Dendritic cell treated with granulocyte-macrophage colony-stimulating factor and Interleukin-4, amounts not matched to agents 40 ng/mL and 50 ng/mL, for 4 days (primary cell): ENCODE measurements at regions not wholly inside any gene's neighbourhood (a gene's known extent, or its start where the extent isn't known, plus 50 kb on each side); places are given as distances from the start of the nearest gene placed in this dataset.
"Not testable (repeated sequence)": the region's sequence is repeated elsewhere in the genome, so short reads cannot be mapped to it uniquely, and the experiment has no call there.

Experiments
- H3K27ac Mint-ChIP-seq: one replicate; pipeline ENCODE4 v1.8.0; 2022; ENCODE audit warnings: mild to moderate bottlenecking, mixed read lengths
- H3K27me3 Mint-ChIP-seq: one replicate; pipeline ENCODE4 v1.8.0; 2022; ENCODE audit warnings: mild to moderate bottlenecking, mixed read lengths
- H3K36me3 Mint-ChIP-seq: one replicate; pipeline ENCODE4 v1.8.0; 2022; ENCODE audit warnings: low read depth, mixed read lengths
- H3K4me1 Mint-ChIP-seq: one replicate; pipeline ENCODE4 v1.8.0; 2022; ENCODE audit warnings: low read depth, mixed read lengths
- H3K4me3 Mint-ChIP-seq: one replicate; pipeline ENCODE4 v1.8.0; 2022; ENCODE audit warnings: mild to moderate bottlenecking, moderate library complexity, mixed read lengths
- H3K9me3 Mint-ChIP-seq: one replicate; pipeline ENCODE4 v1.8.0; 2022; ENCODE audit warnings: mixed read lengths
- intact Hi-C: fragments of 100-400 bp; cut with micrococcal nuclease; formaldehyde crosslinking; loops from one replicate; pipeline ENCODE4 v1.15.0; 2022

DNA sequence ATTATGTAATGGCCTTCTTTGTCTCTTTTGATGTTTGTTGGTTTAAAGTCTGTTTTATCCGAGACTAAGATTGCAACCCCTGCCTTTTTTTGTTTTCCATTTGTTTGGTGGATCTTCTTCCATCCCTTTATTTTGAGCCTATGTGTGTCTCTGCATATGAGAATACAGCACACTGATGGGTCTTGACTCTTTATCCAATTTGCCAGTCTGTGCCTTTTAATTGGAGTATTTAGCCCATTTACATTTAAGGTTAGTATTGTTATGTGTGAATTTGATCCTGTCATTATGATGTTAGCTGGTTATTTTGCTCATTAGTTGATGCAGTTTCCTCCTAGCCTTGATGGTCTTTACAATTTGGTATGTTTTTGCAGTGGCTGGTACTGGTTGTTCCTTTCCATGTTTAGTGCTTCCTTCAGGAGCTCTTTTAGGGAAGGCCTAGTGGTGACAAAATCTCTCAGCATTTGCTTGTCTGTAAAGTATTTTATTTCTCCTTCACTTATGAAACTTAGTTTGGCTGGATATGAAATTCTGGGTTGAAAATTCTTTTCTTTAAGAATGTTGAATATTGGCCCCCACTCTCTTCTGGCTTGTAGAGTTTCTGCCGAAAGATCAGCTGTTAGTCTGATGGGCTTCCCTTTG is 95.3 kb upstream of the ATF7IP2 start:
- H3K36me3 Mint-ChIP-seq, H3K27ac Mint-ChIP-seq, H3K4me3 Mint-ChIP-seq, H3K27me3 Mint-ChIP-seq, H3K4me1 Mint-ChIP-seq, intact Hi-C loops: not testable (repeated sequence)
- H3K9me3 Mint-ChIP-seq: peaks cover 35% of the 10 kb centered on the region

DNA sequence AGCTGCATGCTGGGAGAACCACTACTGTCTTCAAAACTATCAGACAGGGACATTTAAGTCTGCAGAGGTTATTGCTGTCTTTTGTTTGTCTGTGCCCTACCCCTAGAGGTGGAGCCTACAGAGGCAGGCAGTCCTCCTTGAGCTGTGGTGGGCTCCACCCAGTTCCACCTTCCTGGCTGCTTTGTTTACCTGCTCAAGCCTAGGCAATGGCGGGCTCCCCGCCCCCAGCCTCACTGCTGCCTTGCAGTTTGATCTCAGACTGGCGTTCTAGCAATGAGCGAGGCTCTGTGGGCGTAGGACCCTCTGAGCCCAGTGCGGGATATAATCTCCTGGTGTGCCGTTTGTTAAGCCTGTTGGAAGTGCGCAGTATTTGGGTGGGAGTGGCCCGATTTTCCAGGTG is 93.7 kb upstream of the ATF7IP2 start:
- H3K27me3 Mint-ChIP-seq, H3K4me1 Mint-ChIP-seq, H3K4me3 Mint-ChIP-seq, H3K36me3 Mint-ChIP-seq, intact Hi-C loops, H3K27ac Mint-ChIP-seq: not testable (repeated sequence)
- H3K9me3 Mint-ChIP-seq: peaks cover 35% of the 10 kb centered on the region

DNA sequence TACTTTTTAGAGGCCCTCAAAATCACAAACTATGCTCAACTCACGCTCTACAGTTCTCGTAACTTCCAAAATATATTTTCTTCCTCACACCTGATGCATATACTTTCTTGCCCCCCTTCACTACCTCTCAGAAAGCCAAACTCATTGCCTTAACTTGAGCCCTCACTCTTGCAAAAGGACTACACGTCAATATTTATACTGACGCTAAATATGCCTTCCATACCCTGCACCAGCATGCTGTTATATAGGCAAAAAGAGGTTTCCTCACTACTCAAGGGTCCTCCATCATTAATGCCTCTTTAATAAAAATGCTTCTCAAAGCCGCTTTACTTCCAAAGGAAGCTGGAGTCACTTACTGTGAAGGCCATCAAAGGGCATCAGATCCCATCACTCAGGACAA is 92.9 kb upstream of the ATF7IP2 start:
- intact Hi-C loops, H3K27ac Mint-ChIP-seq, H3K27me3 Mint-ChIP-seq, H3K36me3 Mint-ChIP-seq, H3K4me3 Mint-ChIP-seq: not testable (repeated sequence)
- Mint-ChIP-seq H3K9me3 (peaks cover 35% of the 10 kb centered on the region), H3K4me1 (peaks cover 12% of the 10 kb centered on the region)

DNA sequence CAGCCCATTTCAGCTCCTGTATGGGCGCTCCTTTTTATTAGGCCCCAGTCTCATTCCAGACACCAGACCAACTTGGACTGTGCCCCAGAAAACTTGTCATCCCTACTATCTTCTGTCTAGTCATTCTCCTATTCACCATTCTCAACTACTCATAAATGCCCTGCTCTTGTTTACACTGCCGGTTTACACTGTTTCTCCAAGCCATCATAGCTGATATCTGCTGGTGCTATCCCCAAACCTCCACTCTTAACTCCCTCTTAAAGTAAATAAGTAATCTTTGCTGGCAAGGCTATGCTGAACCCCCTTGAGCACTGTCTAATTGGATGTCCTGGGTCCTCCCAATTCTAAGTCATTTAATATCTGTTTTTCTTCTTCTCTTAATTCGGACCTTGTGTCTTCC is 91.7 kb upstream of the ATF7IP2 start:
- H3K4me3 Mint-ChIP-seq, H3K27me3 Mint-ChIP-seq, H3K36me3 Mint-ChIP-seq, intact Hi-C loops, H3K27ac Mint-ChIP-seq: not testable (repeated sequence)
- Mint-ChIP-seq H3K9me3 (peaks cover 35% of the 10 kb centered on the region), H3K4me1 (peaks cover 20% of the 10 kb centered on the region)

DNA sequence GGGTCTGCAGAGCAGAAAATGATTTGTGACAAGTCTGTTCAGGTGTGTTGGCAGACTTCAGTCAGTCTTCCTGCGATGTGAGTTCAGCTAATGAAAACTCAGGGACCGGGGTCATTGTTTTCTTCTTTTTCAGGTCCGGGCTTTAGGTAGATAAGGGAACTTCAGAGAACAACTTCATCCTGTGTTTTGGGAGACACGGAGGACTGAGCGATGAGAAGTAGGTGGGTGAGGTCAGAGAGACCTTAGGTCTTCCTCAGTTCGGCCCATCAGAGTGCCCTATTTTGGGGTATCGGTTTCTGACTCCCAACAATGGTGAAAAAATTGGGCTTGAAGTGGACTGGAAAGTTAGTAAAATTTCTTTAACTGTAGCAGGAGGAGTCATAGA is 88.9 kb upstream of the ATF7IP2 start:
- H3K4me1 Mint-ChIP-seq: peaks cover 22% of the 10 kb centered on the region
- H3K27me3 Mint-ChIP-seq: no peaks in the 10 kb centered on the region
- no peak overlapping the region for H3K4me3 Mint-ChIP-seq
- peaks cover 19% of the 10 kb centered on the region for H3K9me3 Mint-ChIP-seq
- H3K36me3 Mint-ChIP-seq: no peaks in the 10 kb centered on the region
- H3K27ac Mint-ChIP-seq: peak overlapping the region; percentile 72
- intact Hi-C loops: no loop called here

DNA sequence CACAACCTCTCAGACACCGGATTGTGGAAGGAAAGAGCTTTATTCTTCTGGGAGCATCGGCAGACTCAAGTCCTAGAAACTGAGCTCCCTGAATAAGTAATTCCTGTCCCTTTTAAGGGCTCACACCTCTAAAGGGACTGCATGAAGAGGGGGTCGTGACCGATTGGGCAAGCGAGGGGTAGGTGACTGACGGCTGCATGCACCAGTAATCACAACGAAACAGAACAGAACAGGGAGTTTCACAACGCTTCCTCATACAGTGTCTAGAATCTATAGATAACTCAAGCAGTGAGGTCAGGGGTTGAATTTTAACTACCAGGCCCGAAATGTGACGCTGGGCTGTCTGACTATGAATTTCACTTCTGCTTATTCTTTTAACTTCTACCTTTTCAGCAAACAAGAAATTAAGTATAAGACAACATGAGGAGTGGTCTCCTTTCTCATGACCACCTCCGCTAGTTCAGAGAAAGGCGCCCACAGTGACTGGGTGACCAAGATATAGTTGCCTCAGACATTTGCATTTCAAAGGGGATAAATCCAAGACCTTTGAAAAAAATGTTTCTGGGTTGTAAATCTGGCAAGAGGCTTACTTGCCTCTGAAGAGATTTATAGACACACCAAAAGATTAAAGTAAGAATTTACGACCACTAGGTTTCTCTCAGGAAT is 88.4 kb upstream of the ATF7IP2 start:
- H3K4me1 Mint-ChIP-seq: peaks cover 22% of the 10 kb centered on the region
- peaks cover 15% of the 10 kb centered on the region for H3K9me3 Mint-ChIP-seq
- H3K36me3 Mint-ChIP-seq: no peaks in the 10 kb centered on the region
- H3K27me3 Mint-ChIP-seq: no peaks in the 10 kb centered on the region
- intact Hi-C loops: no loop called here
- H3K27ac Mint-ChIP-seq: peak overlapping the region; percentile 72
- peak overlapping the region; percentile 35 for H3K4me3 Mint-ChIP-seq

DNA sequence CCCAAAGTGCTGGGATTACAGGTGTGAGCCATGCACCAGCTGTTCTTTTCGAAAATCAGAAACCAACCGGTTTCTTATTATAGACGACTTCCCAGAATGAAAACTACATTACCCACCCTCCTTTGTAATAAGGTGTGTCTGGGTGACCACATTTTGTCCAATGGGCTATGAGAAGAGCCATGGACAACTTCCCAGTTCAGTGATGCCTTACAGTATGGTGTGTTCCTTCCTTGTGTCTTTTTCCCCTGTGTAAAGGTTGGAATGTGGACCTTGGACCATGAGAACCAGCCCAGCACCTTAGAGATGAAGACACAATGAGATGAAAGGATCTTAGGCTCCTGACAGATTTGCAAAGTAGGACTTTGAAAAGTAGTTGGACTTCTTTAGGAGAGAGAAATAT is 85.0 kb upstream of the ATF7IP2 start:
- intact Hi-C loops: no loop called here
- Mint-ChIP-seq H3K4me1 (peaks cover 22% of the 10 kb centered on the region), H3K4me3 (no peak overlapping the region), H3K36me3 (no peaks in the 10 kb centered on the region), H3K27ac (no peak overlapping the region), H3K27me3 (no peaks in the 10 kb centered on the region), H3K9me3 (no peaks in the 10 kb centered on the region)

DNA sequence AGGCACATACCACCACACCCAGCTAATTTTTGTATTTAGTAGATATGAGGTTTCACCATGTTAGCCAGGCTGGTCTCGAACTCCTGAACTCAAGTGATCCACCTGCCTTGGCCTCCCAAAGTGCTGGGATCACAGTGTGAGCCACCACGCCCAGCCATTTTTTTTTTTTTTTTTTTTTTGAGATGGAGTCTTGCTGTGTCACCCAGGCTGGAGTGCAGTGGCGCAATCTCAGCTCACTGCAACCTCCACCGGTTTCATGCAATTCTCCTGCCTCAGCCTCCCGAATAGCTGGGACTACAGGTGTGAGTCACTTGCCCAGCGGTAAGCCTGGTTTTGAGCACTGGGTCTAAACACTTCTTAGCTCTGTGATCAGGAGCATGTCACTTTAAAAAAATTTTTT is 84.3 kb upstream of the ATF7IP2 start:
- H3K9me3 Mint-ChIP-seq, H3K27ac Mint-ChIP-seq, intact Hi-C loops, H3K27me3 Mint-ChIP-seq, H3K4me3 Mint-ChIP-seq, H3K36me3 Mint-ChIP-seq: not testable (repeated sequence)
- H3K4me1 Mint-ChIP-seq: peaks cover 22% of the 10 kb centered on the region

DNA sequence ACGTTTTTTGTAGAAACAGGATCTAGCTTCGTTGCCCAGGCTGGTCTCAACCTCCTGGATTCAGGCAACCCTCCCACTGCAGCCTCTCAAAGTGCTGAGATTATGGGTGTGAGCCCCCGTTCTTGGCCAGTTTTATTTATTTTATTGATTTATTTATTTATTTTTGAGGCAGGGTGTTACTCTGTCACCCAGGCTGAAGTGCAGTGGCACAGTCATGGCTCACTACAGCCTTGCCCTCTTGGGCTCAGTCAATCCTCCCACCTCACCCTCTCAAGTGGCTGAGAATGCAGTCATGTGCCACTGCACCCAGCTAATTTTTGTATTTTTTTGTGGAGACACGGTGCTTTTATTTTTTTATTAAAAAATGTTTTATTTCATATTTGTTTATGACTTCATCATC is 79.9 kb upstream of the ATF7IP2 start:
- no peak overlapping the region for H3K4me3 Mint-ChIP-seq
- H3K36me3 Mint-ChIP-seq: no peaks in the 10 kb centered on the region
- no peaks in the 10 kb centered on the region for H3K4me1 Mint-ChIP-seq
- intact Hi-C loops: no loop called here
- no peaks in the 10 kb centered on the region for H3K9me3 Mint-ChIP-seq
- H3K27ac Mint-ChIP-seq: no peak overlapping the region
- H3K27me3 Mint-ChIP-seq: no peaks in the 10 kb centered on the region

DNA sequence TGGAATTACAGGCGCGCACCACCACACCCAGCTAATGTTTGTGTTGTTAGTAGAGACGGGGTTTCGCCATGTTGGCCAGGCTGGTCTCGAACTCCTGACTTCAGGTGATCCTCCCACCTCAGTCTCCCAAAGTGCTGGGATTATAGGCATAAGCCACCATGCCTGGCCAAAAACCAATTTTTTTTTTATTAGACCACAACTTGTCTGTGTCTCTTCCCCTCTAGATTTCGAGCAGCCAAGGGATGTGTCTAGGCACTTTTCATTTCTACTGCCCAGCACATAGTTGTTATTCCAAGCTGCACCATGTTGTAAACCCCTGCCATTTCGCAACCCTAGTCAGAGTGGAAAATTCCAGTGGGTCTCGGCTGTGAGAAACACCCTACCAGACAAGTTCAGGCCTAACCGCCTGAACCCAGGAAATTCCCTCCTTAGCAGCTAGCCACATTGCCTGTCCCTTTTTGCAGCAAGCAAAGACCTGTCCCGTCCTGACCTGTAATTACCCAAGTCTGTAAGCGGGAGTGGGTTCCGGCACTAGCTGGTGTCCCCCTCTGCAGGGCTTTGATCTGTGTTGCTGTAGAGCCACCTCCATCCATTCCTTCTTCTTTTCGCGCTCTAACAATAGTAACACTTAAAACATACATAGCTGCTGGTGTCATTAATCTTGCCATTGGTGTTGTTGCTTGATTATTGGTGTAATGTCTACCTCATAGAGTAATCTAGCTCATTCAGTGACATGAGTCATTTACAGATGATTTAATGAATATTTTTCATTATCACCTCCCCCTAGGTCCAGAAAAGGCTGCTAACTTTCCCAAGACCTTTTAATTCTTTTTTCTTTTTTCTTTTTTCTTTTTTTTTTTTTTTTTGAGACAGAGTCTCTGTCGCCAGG is 77.3 kb upstream of the ATF7IP2 start:
- intact Hi-C loops: no loop called here
- Mint-ChIP-seq H3K36me3 (no peaks in the 10 kb centered on the region), H3K27me3 (no peaks in the 10 kb centered on the region), H3K4me3 (no peak overlapping the region), H3K9me3 (no peaks in the 10 kb centered on the region), H3K4me1 (no peaks in the 10 kb centered on the region), H3K27ac (no peak overlapping the region)

DNA sequence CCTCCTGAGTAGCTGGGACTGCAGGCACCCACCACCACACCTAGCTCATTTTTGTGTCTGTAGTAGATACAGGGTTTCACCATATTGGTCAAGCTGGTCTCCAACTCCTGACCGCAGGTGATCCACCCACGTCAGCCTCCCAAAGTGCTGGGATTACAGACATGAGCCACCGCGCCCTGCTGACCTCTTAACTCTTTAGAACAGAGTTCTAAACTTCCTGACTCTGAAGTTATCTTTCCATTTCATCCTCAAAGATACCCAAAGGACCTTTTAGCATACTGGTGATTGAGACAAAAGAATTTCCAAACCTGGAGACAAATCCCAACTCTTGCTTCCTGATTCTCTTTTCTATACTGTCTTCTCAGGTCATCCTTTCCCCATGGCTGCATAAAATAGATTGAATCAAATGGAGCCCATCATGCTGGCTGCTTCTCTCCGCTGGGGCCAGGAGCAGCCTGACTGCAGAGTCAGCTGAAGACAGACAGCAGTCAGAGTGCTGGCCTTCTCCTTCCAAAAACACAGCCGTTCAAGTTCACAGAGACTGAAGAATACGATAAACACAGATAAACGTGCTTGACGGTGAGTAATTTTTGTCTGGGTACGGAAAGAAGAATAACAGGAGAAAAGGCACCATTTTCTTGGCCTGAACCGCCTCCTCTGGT is 76.5 kb upstream of the ATF7IP2 start:
- H3K4me3 Mint-ChIP-seq: no peak overlapping the region
- intact Hi-C loops: no loop called here
- H3K4me1 Mint-ChIP-seq: no peaks in the 10 kb centered on the region
- no peaks in the 10 kb centered on the region for H3K36me3 Mint-ChIP-seq
- H3K9me3 Mint-ChIP-seq: no peaks in the 10 kb centered on the region
- no peaks in the 10 kb centered on the region for H3K27me3 Mint-ChIP-seq
- H3K27ac Mint-ChIP-seq: no peak overlapping the region

DNA sequence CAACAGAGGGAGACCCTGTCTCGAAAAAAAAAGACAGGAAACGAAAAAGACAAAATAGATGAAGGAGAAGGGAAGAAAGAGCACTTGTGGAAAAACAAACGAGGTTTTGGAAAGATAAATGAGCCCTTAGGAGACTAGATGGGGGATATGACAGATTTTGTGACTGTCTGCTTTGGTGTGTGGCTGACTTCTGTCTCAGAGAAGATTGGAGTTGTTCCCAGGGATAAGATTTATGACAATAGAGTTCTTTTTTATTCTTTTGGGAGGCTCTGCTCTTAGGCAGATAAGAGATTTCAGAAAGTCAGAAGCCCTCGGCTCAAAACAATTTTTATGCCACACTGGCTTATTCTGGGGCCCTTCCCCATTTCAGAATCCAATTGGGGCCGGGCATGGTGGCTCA is 73.9 kb upstream of the ATF7IP2 start:
- no peak overlapping the region for H3K4me3 Mint-ChIP-seq
- H3K9me3 Mint-ChIP-seq: no peaks in the 10 kb centered on the region
- H3K4me1 Mint-ChIP-seq: no peaks in the 10 kb centered on the region
- H3K27ac Mint-ChIP-seq: no peak overlapping the region
- no peaks in the 10 kb centered on the region for H3K27me3 Mint-ChIP-seq
- no peaks in the 10 kb centered on the region for H3K36me3 Mint-ChIP-seq
- intact Hi-C loops: no loop called here

DNA sequence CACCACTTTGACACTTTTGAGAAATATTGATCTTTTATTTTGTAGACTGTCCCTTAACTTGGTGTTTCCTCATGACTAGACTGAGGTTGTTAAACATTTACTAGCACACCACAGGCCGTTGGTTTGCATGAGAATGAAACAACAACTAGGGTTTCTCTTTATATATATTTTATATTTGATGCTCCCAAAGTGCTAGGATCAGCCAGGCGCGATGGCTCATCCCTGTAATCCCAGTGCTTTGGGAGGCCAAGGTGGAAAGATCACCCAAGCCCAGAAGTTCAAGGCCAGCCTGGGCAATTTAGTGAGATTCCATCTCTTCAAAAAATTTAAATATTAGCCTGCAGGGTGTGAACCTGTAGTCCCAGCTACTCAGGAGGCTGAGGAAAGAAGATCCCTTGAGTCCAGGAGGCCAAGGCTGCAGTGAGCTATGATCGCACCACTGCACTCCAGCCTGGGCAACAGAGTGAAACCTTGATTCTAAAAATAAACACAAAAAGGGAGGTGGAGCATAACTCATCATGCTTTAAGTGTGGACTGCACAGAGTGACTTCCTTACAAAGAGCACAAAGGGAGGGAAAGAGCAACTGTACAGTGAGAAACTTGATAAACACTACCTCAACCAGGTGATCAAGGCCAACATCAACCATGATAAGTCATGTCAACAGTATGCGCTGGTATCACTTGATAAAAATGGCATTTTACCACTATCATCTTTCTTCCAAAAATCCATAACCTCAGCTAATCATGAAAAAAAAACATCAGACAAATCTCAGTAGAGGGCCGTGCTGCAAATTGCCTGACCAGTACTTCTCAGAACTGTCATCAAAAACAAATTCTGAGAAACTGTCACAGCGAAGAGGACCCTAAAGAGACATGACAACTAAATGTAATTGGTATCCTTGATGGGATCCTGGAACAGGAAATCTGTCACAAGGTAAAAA is 72.8 kb upstream of the ATF7IP2 start:
- Mint-ChIP-seq H3K9me3 (no peaks in the 10 kb centered on the region), H3K4me1 (no peaks in the 10 kb centered on the region), H3K4me3 (no peak overlapping the region), H3K27me3 (no peaks in the 10 kb centered on the region), H3K27ac (no peak overlapping the region), H3K36me3 (no peaks in the 10 kb centered on the region)
- intact Hi-C loops: no loop called here
